Loucy (cell line): ENCODE measurements at regions not wholly inside any gene's neighbourhood (a gene's known extent, or its start where the extent isn't known, plus 50 kb on each side); places are given as distances from the start of the nearest gene placed in this dataset.

Experiments
- EZH2phosphoT487 ChIP-seq: fragments of 200-600 bp; IDR thresholded peaks from 2 replicates; pipeline ENCODE4 v1.6.1; 2018; ENCODE audit warnings: antibody characterized with exemption, mild to moderate bottlenecking, moderate library complexity, borderline replicate concordance
- TF ChIP-seq, protein P1 (sequence below): fragments of 200-600 bp; sonication (generic); conservative IDR thresholded peaks from 2 replicates; pipeline ENCODE4 v1.5.1; 2014; ENCODE audit warnings: mild to moderate bottlenecking, antibody characterized with exemption, low read length

DNA sequence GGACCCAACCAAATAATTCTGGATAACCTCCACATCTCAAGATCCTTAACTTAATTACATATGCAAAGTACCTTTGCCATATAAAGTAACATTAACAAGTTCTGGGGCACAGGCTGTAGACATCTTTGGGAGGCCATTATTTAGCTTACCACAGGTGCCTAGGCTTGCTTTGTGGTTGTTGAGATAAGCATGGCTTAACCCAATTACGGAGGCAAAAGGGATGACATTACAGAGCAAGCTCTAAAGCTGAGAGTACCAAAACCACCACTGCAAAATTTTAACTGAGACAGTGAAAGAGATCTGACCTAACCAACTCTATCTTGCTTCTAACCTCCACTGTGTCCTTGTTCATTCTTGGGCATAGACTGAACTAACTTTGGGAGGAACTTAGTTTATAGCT, 502.9 kb upstream of the ATXN8OS start:
- TF ChIP-seq, protein P1, sequence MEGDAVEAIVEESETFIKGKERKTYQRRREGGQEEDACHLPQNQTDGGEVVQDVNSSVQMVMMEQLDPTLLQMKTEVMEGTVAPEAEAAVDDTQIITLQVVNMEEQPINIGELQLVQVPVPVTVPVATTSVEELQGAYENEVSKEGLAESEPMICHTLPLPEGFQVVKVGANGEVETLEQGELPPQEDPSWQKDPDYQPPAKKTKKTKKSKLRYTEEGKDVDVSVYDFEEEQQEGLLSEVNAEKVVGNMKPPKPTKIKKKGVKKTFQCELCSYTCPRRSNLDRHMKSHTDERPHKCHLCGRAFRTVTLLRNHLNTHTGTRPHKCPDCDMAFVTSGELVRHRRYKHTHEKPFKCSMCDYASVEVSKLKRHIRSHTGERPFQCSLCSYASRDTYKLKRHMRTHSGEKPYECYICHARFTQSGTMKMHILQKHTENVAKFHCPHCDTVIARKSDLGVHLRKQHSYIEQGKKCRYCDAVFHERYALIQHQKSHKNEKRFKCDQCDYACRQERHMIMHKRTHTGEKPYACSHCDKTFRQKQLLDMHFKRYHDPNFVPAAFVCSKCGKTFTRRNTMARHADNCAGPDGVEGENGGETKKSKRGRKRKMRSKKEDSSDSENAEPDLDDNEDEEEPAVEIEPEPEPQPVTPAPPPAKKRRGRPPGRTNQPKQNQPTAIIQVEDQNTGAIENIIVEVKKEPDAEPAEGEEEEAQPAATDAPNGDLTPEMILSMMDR = no peak
- no peak for TF ChIP-seq EZH2phosphoT487
